ENCODE measurements at regions not wholly inside any gene's neighbourhood (a gene's known extent, or its start where the extent isn't known, plus 50 kb on each side); places are given as distances from the start of the nearest gene placed in this dataset.

DNA sequence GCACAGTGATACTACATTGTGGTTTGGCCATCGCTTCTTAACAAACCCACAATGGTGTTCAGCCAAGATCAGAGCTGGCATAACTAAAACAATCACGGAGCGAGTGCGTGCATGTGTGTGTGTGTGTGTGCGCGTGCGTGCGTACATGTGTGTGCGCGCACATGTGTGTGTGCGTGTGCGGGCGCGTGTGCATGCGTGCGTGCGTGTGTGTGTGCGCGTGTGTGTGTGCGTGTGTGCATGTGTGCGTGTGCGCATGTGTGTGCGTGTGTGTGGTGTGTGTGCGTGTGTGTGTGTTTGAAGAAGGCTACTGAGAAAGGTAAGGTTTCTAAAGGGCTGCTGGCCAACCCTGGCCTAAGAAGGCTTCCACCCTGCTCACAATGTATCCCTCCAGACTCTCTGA is 582.4 kb downstream of the CMPK2 start:
- no peaks in the 10 kb centered on the region for H4K20me1 ChIP-seq (ENCODE audit: insufficient read depth, low read length)
- H3K36me3 ChIP-seq (ENCODE audit: insufficient read depth, low read length), result no peaks in the 10 kb centered on the region
- H3K27ac ChIP-seq (ENCODE audit: low read length), result no peak overlapping the region
- H2AFZ ChIP-seq (ENCODE audit: low read depth, low read length), result no peak overlapping the region
- DNase-seq (no peak), ATAC-seq (ENCODE audit: insufficient read depth, low read depth) (no peak)
- TF ChIP-seq EZH2 (IDR thresholded peaks at IDR 0.05; ENCODE audit: borderline replicate concordance, low read depth, low read length, severe bottlenecking), result no peak
- TF ChIP-seq CTCF (IDR thresholded peaks at IDR 0.05; ENCODE audit: borderline replicate concordance, extremely low read depth, low read length, poor library complexity, severe bottlenecking), result no peak
- H3K4me3 ChIP-seq (ENCODE audit: low read depth in 1 of 2, low read length in 2 of 2), result no peak overlapping the region
- no peak overlapping the region for H3K4me2 ChIP-seq (ENCODE audit: insufficient read depth, low read length)
- H3K9ac ChIP-seq (ENCODE audit: low read depth, low read length), result no peak overlapping the region
- H3K79me2 ChIP-seq (ENCODE audit: insufficient read depth, low read length), result no peaks in the 10 kb centered on the region
- H3K27me3 ChIP-seq (ENCODE audit: insufficient read depth, low read length, poor library complexity), result no peaks in the 10 kb centered on the region
- H3K4me1 ChIP-seq (ENCODE audit: insufficient read depth, low read length), result no peaks in the 10 kb centered on the region
- no peaks in the 10 kb centered on the region for H3K9me3 ChIP-seq (ENCODE audit: insufficient read depth, low read length, severe bottlenecking)

DNA sequence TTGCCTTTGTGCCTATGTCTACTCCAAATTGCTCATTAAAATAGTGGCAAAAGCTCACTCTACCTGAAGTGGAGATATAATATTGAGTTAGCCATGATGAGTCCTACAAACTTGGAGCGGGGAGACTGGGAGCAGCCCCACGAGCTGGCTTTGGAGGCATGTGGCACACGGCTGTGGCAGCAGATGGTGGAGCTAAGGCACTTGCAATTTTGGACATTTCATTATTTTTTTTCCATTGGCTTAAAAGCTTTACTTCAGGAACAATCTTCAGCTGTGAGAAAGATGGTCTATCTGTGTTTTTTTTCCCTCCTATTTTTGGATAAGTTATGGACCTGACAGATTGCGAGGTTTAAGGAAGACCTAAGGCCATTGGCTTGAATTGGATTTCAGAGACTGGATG is 578.3 kb downstream of the CMPK2 start:
- ATAC-seq (ENCODE audit: insufficient read depth, low read depth) (no peak), DNase-seq (no peak)
- H3K9me3 ChIP-seq (ENCODE audit: insufficient read depth, low read length, severe bottlenecking), result no peaks in the 10 kb centered on the region
- no peaks in the 10 kb centered on the region for H3K36me3 ChIP-seq (ENCODE audit: insufficient read depth, low read length)
- no peak overlapping the region for H3K9ac ChIP-seq (ENCODE audit: low read depth, low read length)
- no peak for TF ChIP-seq CTCF (IDR thresholded peaks at IDR 0.05; ENCODE audit: borderline replicate concordance, extremely low read depth, low read length, poor library complexity, severe bottlenecking)
- no peak for TF ChIP-seq EZH2 (IDR thresholded peaks at IDR 0.05; ENCODE audit: borderline replicate concordance, low read depth, low read length, severe bottlenecking)
- H4K20me1 ChIP-seq (ENCODE audit: insufficient read depth, low read length), result no peaks in the 10 kb centered on the region
- H3K79me2 ChIP-seq (ENCODE audit: insufficient read depth, low read length), result no peaks in the 10 kb centered on the region
- H2AFZ ChIP-seq (ENCODE audit: low read depth, low read length), result no peak overlapping the region
- no peaks in the 10 kb centered on the region for H3K27me3 ChIP-seq (ENCODE audit: insufficient read depth, low read length, poor library complexity)
- H3K4me2 ChIP-seq (ENCODE audit: insufficient read depth, low read length), result no peak overlapping the region
- H3K4me1 ChIP-seq (ENCODE audit: insufficient read depth, low read length), result no peaks in the 10 kb centered on the region
- H3K27ac ChIP-seq (ENCODE audit: low read length), result no peak overlapping the region
- H3K4me3 ChIP-seq (ENCODE audit: low read depth in 1 of 2, low read length in 2 of 2), result no peak overlapping the region

DNA sequence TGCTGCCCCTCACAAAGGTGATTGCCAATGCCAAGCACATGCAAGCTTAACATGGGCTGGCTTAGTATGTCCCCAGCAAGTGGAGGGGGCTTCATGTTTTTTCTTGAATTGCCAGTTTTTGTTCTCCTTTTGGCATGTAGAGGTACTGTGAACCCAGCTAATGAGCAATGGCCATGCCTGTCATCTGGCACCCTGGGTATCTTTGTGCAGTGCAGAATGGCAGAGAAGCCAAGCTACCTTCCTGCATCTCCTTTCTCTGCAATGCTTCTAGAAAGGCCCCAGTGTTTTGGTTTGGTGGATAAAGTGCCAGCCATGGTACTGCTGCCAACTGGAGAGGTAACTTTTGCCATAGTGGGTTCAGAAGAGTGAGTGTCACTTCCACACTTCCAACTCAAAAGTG is 576.9 kb downstream of the CMPK2 start:
- TF ChIP-seq CTCF (IDR thresholded peaks at IDR 0.05; ENCODE audit: borderline replicate concordance, extremely low read depth, low read length, poor library complexity, severe bottlenecking) (no peak), EZH2 (IDR thresholded peaks at IDR 0.05; ENCODE audit: borderline replicate concordance, low read depth, low read length, severe bottlenecking) (no peak)
- Histone ChIP-seq H2AFZ (ENCODE audit: low read depth, low read length) (no peak overlapping the region), H3K4me3 (ENCODE audit: low read depth in 1 of 2, low read length in 2 of 2) (no peak overlapping the region), H3K27ac (ENCODE audit: low read length) (no peak overlapping the region), H3K9ac (ENCODE audit: low read depth, low read length) (no peak overlapping the region), H3K27me3 (ENCODE audit: insufficient read depth, low read length, poor library complexity) (no peaks in the 10 kb centered on the region), H4K20me1 (ENCODE audit: insufficient read depth, low read length) (no peaks in the 10 kb centered on the region), H3K4me2 (ENCODE audit: insufficient read depth, low read length) (no peak overlapping the region), H3K4me1 (ENCODE audit: insufficient read depth, low read length) (no peaks in the 10 kb centered on the region), H3K36me3 (ENCODE audit: insufficient read depth, low read length) (no peaks in the 10 kb centered on the region), H3K79me2 (ENCODE audit: insufficient read depth, low read length) (no peaks in the 10 kb centered on the region), H3K9me3 (ENCODE audit: insufficient read depth, low read length, severe bottlenecking) (no peaks in the 10 kb centered on the region)
- DNase-seq (no peak), ATAC-seq (ENCODE audit: insufficient read depth, low read depth) (no peak)
